IMR-90 (cell line): ENCODE measurements at regions not wholly inside any gene's neighbourhood (a gene's known extent, or its start where the extent isn't known, plus 50 kb on each side); places are given as distances from the start of the nearest gene placed in this dataset.

Experiments used
- ATAC-seq: fragments of 200-7000 bp; cut with Tn5 transposase; 2 replicates; pipeline ENCODE4 v1.9.1; 2020; ENCODE audit warnings: low read depth, mild to moderate bottlenecking, moderate library complexity
- BruUV-seq: library from RNA; stranded (reverse); fragments of 400-500 nt; replicated peaks from 2 replicates; lab custom pipeline; 2021; lab: Mats Ljungman, UMichigan
- CTCF ChIA-PET: fragments of 300-600 bp; formaldehyde crosslinking; extraction: SDS; loops from one replicate; lab custom pipeline; 2021; ENCODE audit warnings: antibody characterized with exemption; lab: Yijun Ruan, JAX
- POLR2A ChIA-PET: fragments of 300-600 bp; sonication (Branson Sonifier 250); formaldehyde crosslinking; loops from one replicate; lab custom pipeline; 2022; ENCODE audit warnings: antibody characterized with exemption; ENCODE audit not compliant: unreplicated experiment; lab: Charles Lee
- DNase-seq: peaks from one replicate; pipeline ENCODE4 v3.0.0; 2013
- H2AFZ ChIP-seq: replicated peaks from 2 replicates; pipeline ENCODE3; 2013; ENCODE audit warnings: low read length, mild to moderate bottlenecking; ENCODE audit not compliant: poor library complexity
- H2AK5ac ChIP-seq: 2 replicates; pipeline ENCODE4 v1.6.1; 2013; ENCODE audit warnings: low read depth, low read length, inconsistent platforms
- H2AK9ac ChIP-seq: replicated peaks from 2 replicates; pipeline ENCODE3; 2013; ENCODE audit warnings: mild to moderate bottlenecking, low read depth, low read length, moderate library complexity; ENCODE audit not compliant: poor library complexity
- H2BK120ac ChIP-seq: 2 replicates; pipeline ENCODE4 v1.6.1; 2013; ENCODE audit warnings: low read depth, low read length, inconsistent platforms
- H2BK15ac ChIP-seq: 3 replicates; pipeline ENCODE4 v1.6.1; 2013; ENCODE audit warnings: low read depth, low read length, inconsistent platforms
- H2BK20ac ChIP-seq: 2 replicates; pipeline ENCODE4 v1.6.1; 2013; ENCODE audit warnings: low read depth, mild to moderate bottlenecking, inconsistent platforms, low read length, moderate library complexity
- H2BK5ac ChIP-seq: 2 replicates; pipeline ENCODE4 v1.6.1; 2013; ENCODE audit warnings: mild to moderate bottlenecking, low read depth, low read length, inconsistent platforms; ENCODE audit not compliant: poor library complexity, severe bottlenecking
- H3K14ac ChIP-seq: replicated peaks from 2 replicates; pipeline ENCODE4 v1.6.1; 2013; ENCODE audit warnings: low read depth, low read length, inconsistent platforms
- H3K18ac ChIP-seq: 2 replicates; pipeline ENCODE4 v1.6.1; 2013; ENCODE audit warnings: low read depth, low read length, control low read depth
- H3K23ac ChIP-seq: 2 replicates; pipeline ENCODE4 v1.6.1; 2013; ENCODE audit warnings: low read depth, low read length, inconsistent platforms
- H3K27ac ChIP-seq: 2 replicates; pipeline ENCODE4 v1.5.1; 2013; ENCODE audit warnings: mild to moderate bottlenecking, control low read depth, low read length; ENCODE audit not compliant: insufficient read depth
- H3K27me3 ChIP-seq: 2 replicates; pipeline ENCODE4 v1.6.1; 2013; ENCODE audit warnings: low read length; ENCODE audit not compliant: control insufficient read depth, insufficient read depth
- H3K36me3 ChIP-seq: 2 replicates; pipeline ENCODE4 v1.6.1; 2013; ENCODE audit warnings: low read length, mixed read lengths; ENCODE audit not compliant: control insufficient read depth, insufficient read depth
- H3K4ac ChIP-seq: 2 replicates; pipeline ENCODE4 v1.6.1; 2013; ENCODE audit warnings: low read depth, low read length, inconsistent platforms
- H3K4me1 ChIP-seq: 2 replicates; pipeline ENCODE4 v1.6.1; 2013; ENCODE audit warnings: low read length, mixed read lengths; ENCODE audit not compliant: control insufficient read depth, insufficient read depth
- H3K4me2 ChIP-seq: 2 replicates; pipeline ENCODE4 v1.6.1; 2013; ENCODE audit warnings: low read depth, mild to moderate bottlenecking, control low read depth, low read length, moderate library complexity
- H3K4me3 ChIP-seq: 2 replicates; pipeline ENCODE4 v1.5.1; 2013; ENCODE audit warnings: low read depth, mild to moderate bottlenecking, control low read depth, low read length, moderate library complexity; ENCODE audit not compliant: insufficient read depth
- H3K56ac ChIP-seq: 2 replicates; pipeline ENCODE4 v1.6.1; 2013; ENCODE audit warnings: low read length, inconsistent platforms; ENCODE audit not compliant: insufficient read depth; ENCODE audit errors: extremely low read depth
- H3K79me1 ChIP-seq, 2 experiments: 2 replicates each; pipeline ENCODE4 v1.6.1; 2013; ENCODE audit warnings: low read length in 2 of 2, inconsistent platforms in 1 of 2, low read depth in 1 of 2
- H3K9ac ChIP-seq: 2 replicates; pipeline ENCODE4 v1.6.1; 2013; ENCODE audit warnings: low read depth, low read length, control low read depth
- H3K9me1 ChIP-seq: 2 replicates; pipeline ENCODE4 v1.6.1; 2013; ENCODE audit warnings: low read length, inconsistent platforms; ENCODE audit not compliant: insufficient read depth
- H3K9me3 ChIP-seq: 2 replicates; pipeline ENCODE4 v1.6.1; 2013; ENCODE audit warnings: low read length; ENCODE audit not compliant: control insufficient read depth, insufficient read depth
- H4K20me1 ChIP-seq: 2 replicates; pipeline ENCODE4 v1.6.1; 2013; ENCODE audit warnings: low read length, inconsistent platforms; ENCODE audit not compliant: insufficient read depth
- H4K5ac ChIP-seq: 2 replicates; pipeline ENCODE4 v1.6.1; 2013; ENCODE audit warnings: mild to moderate bottlenecking, low read depth, low read length, control low read depth
- H4K8ac ChIP-seq, 2 experiments: 2 replicates each; pipeline ENCODE4 v1.6.1; 2013; ENCODE audit warnings: low read depth in 2 of 2, low read length in 2 of 2, control low read depth in 1 of 2, inconsistent platforms in 1 of 2
- H4K91ac ChIP-seq: 2 replicates; pipeline ENCODE4 v1.6.1; 2013; ENCODE audit warnings: low read depth, low read length, inconsistent platforms; ENCODE audit not compliant: insufficient read depth
- CEBPB ChIP-seq: IDR thresholded peaks from 2 replicates; pipeline ENCODE4 v1.6.1; 2012; ENCODE audit warnings: low read depth, low read length, improper control_type of control experiment
- RFX5 ChIP-seq: IDR thresholded peaks from 2 replicates; pipeline ENCODE4 v1.8.0; 2012; ENCODE audit warnings: low read depth, mild to moderate bottlenecking, low read length, moderate library complexity
- WGBS, 2 experiments: methylation state at CpG; one replicate each; pipeline versions ENCODE4 v1.1.5 to v1.1.7; 2013; ENCODE audit warnings: missing lambda C conversion rate in 2 of 2; ENCODE audit not compliant: insufficient read length in 1 of 2; ENCODE audit errors: extremely low coverage in 2 of 2; 5-methylcytosine and 5-hydroxymethylcytosine counted together
- dilution Hi-C: fragments of 300-500 bp; cut with HindIII; formaldehyde crosslinking; loops from one replicate; pipeline ENCODE4 v1.14.3; 2018; ENCODE audit warnings: low sequenced_read_pairs; ENCODE audit not compliant: unreplicated experiment
- in situ Hi-C: fragments of 300-500 bp; cut with MboI; formaldehyde crosslinking; loops from 3 replicates; pipeline ENCODE4 v1.14.3; 2019; ENCODE audit warnings: low sequenced_read_pairs, inconsistent platforms, mixed read lengths
- intact Hi-C: fragments of 100-400 bp; cut with micrococcal nuclease; formaldehyde crosslinking; loops from 2 replicates; pipeline ENCODE4 v1.10.0; 2022

- H2AK9ac ChIP-seq, result no peak overlapping the region
- H3K23ac ChIP-seq, result no peak overlapping the region
- no peak overlapping the region for H3K4me2 ChIP-seq
- H4K91ac ChIP-seq, result no peak overlapping the region
- ATAC-seq (no peak), DNase-seq (no peak)
- no peak overlapping the region for H3K14ac ChIP-seq
- no TSS peak for BruUV-seq
- no peak overlapping the region for H4K8ac ChIP-seq
- no peak overlapping the region for H3K4ac ChIP-seq
- no peaks in the 10 kb centered on the region for H4K20me1 ChIP-seq
- H2AFZ ChIP-seq, result no peak overlapping the region
- no peak overlapping the region for H3K9ac ChIP-seq
- no peak overlapping the region for H2BK120ac ChIP-seq
- H3K27me3 ChIP-seq, result no peaks in the 10 kb centered on the region
- H3K18ac ChIP-seq, result no peak overlapping the region
- no CpG with 5 or more reads among the region's 3 CpGs for WGBS, 2 experiments
- no peaks in the 10 kb centered on the region for H3K9me1 ChIP-seq
- TF ChIP-seq RFX5 (no peak), CEBPB (no peak)
- no peaks in the 10 kb centered on the region for H3K79me1 ChIP-seq
- H3K56ac ChIP-seq, result no peak overlapping the region
- H3K27ac ChIP-seq, result no peak overlapping the region
- H2BK5ac ChIP-seq, result no peak overlapping the region
- dilution Hi-C loops (no loop called here), in situ Hi-C loops (no loop called here), intact Hi-C loops (no loop called here)
- H3K4me1 ChIP-seq, result no peaks in the 10 kb centered on the region
- no peak overlapping the region for H2BK15ac ChIP-seq
- POLR2A ChIA-PET, result no interaction called here
- no peak overlapping the region for H3K4me3 ChIP-seq
- H2BK20ac ChIP-seq, result no peak overlapping the region
- H2AK5ac ChIP-seq, result no peak overlapping the region
- H4K5ac ChIP-seq, result no peak overlapping the region
- CTCF ChIA-PET, result no interaction called here
- H3K36me3 ChIP-seq, result no peaks in the 10 kb centered on the region
- no peaks in the 10 kb centered on the region for H3K9me3 ChIP-seq
Measured at GRCh38 chr7:112962815-112963214, 123.8 kb downstream of the GPR85 start.
